ENCODE measurements at regions not wholly inside any gene's neighbourhood (a gene's known extent, or its start where the extent isn't known, plus 50 kb on each side); places are given as distances from the start of the nearest gene placed in this dataset.

DNA sequence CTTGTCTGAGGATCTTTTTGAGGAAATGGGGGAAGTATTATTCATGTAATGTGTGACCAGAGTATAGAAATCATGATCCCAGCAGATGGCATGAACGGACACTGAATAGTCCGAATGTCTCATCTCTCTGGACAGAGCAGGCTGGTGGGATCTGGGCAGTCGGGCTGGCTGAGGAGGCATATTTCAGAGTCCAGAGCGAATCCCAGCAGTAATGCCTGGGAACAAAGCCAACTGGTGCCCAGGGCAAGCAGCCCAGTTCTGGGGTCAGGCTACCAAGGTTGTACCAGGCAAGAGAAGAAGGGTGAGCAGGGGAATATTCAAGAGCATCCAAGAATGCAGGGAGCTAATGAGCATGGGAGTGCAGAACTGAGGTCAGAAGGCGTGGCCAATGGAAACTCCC is 306.4 kb downstream of the ZSWIM6 start:
- TF ChIP-seq, protein P1, sequence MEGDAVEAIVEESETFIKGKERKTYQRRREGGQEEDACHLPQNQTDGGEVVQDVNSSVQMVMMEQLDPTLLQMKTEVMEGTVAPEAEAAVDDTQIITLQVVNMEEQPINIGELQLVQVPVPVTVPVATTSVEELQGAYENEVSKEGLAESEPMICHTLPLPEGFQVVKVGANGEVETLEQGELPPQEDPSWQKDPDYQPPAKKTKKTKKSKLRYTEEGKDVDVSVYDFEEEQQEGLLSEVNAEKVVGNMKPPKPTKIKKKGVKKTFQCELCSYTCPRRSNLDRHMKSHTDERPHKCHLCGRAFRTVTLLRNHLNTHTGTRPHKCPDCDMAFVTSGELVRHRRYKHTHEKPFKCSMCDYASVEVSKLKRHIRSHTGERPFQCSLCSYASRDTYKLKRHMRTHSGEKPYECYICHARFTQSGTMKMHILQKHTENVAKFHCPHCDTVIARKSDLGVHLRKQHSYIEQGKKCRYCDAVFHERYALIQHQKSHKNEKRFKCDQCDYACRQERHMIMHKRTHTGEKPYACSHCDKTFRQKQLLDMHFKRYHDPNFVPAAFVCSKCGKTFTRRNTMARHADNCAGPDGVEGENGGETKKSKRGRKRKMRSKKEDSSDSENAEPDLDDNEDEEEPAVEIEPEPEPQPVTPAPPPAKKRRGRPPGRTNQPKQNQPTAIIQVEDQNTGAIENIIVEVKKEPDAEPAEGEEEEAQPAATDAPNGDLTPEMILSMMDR (IDR thresholded peaks at IDR 0.05): no peak
- DNase-seq (ENCODE audit: low spot score): no peak
- no peak for ATAC-seq (ENCODE audit: low FRiP score)

- TF ChIP-seq, protein P1 (IDR thresholded peaks at IDR 0.05): no peak
- no peak for DNase-seq (ENCODE audit: low spot score)
- no peak for ATAC-seq (ENCODE audit: low FRiP score)
These were observed 308.3 kb downstream of the ZSWIM6 start for GRCh38 chr5:61640179-61641021.

DNA sequence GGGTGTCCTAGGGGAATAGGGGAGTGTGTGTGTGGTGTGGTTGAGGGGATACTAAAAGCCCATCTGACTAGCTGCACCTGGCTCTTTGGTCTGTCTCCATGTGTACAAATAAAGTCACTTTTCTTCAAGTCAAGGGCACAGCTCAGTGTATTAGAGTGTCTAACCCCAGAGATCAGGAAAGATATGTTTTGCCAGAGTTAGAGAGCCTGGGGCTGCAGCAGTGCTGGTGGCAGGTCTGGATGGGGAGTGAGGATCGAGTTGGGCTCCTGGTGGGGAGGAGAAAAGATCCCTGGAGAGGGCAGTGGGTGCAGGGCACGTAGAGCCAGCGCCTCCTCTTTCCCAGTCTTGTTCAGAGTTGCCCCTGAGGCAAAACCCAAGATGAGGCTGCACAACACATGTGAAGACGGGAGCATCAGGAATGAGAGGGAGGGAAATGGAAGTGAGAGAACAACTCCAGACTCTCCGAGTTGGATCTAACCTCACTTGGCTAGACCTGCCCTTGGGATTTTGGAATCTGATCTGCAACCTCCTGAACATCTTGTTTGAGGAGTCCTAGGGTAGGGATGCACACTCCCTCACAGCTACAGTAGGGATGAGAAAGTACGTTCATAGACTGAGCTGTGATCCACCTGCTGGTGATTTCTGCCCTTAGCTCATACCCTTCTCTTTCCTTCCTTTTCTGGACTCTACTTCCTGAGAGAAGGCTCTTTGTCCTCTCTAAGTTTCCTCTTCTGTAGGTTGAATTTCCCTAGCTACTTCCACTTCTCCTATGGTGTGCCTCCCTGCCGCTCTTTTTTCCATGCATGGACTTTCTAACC is 309.9 kb downstream of the ZSWIM6 start:
- ATAC-seq (ENCODE audit: low FRiP score) (no peak), DNase-seq (ENCODE audit: low spot score) (no peak)
- TF ChIP-seq, protein P1 (IDR thresholded peaks at IDR 0.05): no peak

GRCh38 chr5:61647672-61648071 is 315.6 kb downstream of the ZSWIM6 start:
- DNase-seq (ENCODE audit: low spot score) (no peak), ATAC-seq (ENCODE audit: low FRiP score) (no peak)
- TF ChIP-seq, protein P1 (IDR thresholded peaks at IDR 0.05): no peak

DNA sequence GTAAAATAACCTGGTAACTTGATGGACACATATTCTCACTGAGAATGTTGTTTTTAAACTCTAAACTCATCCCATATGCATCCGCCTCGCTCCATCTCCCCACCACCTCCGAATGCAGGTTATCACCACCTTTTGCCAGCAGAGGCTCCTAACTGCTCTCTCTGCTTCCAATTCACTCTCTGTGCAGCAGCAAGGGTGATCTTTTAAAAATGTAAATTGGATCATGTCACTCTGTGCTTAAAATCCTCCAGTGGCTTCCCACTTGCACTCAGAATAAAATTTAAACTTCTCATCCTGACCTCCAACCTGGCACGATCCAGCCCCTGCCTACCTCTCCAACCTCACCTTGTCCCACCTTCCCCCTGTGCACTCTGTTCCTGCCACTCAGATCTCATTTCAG is 317.2 kb downstream of the ZSWIM6 start:
- TF ChIP-seq, protein P1 (IDR thresholded peaks at IDR 0.05): no peak
- ATAC-seq (ENCODE audit: low FRiP score): no peak
- DNase-seq (ENCODE audit: low spot score): no peak

GRCh38 chr5:61649971-61650370 is 317.9 kb downstream of the ZSWIM6 start:
- no peak for ATAC-seq (ENCODE audit: low FRiP score)
- DNase-seq (ENCODE audit: low spot score): no peak
- TF ChIP-seq, protein P1 (IDR thresholded peaks at IDR 0.05): no peak
